ENCODE measurements at regions not wholly inside any gene's neighbourhood (a gene's known extent, or its start where the extent isn't known, plus 50 kb on each side); places are given as distances from the start of the nearest gene placed in this dataset.

DNA sequence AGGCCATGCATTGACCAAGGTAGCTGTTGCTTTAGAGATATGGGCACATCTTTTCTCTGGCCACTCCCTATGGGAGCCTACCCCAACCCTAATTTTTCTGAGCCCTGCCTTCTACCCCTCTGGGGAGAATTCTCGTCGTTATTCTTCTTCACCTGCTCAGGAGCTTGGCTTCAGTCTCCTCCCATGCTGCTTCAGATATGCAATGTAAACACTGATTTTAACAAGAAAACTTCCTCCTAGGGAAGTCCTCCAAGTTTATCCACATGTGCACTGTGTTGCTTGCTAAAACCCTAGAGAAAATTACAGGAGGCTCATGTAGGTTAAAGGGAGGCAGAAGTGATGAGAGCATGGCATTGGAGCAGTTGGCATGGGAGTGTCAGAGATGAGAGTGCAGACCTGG is 445.2 kb upstream of the MDFIC2 start:
- H3K36me3 ChIP-seq (ENCODE audit: insufficient read depth) = no peaks in the 10 kb centered on the region
- no peak overlapping the region for H3K4me2 ChIP-seq
- no peak overlapping the region for H2AFZ ChIP-seq (ENCODE audit: low read depth)
- no peaks in the 10 kb centered on the region for H4K20me1 ChIP-seq (ENCODE audit: insufficient read depth)
- no peaks in the 10 kb centered on the region for H3K4me1 ChIP-seq (ENCODE audit: low read depth, poor library complexity, severe bottlenecking)
- H3K79me2 ChIP-seq (ENCODE audit: insufficient read depth, low read depth) = no peaks in the 10 kb centered on the region
- H3K4me3 ChIP-seq (IDR thresholded peaks at IDR 0.05; ENCODE audit: insufficient read depth, low read depth, low read length) = no peak overlapping the region
- no peak overlapping the region for H3K27ac ChIP-seq
- TF ChIP-seq, protein P1, sequence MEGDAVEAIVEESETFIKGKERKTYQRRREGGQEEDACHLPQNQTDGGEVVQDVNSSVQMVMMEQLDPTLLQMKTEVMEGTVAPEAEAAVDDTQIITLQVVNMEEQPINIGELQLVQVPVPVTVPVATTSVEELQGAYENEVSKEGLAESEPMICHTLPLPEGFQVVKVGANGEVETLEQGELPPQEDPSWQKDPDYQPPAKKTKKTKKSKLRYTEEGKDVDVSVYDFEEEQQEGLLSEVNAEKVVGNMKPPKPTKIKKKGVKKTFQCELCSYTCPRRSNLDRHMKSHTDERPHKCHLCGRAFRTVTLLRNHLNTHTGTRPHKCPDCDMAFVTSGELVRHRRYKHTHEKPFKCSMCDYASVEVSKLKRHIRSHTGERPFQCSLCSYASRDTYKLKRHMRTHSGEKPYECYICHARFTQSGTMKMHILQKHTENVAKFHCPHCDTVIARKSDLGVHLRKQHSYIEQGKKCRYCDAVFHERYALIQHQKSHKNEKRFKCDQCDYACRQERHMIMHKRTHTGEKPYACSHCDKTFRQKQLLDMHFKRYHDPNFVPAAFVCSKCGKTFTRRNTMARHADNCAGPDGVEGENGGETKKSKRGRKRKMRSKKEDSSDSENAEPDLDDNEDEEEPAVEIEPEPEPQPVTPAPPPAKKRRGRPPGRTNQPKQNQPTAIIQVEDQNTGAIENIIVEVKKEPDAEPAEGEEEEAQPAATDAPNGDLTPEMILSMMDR (conservative IDR thresholded peaks at IDR 0.05; ENCODE audit: low read depth, low read length) = no peak
- no peaks in the 10 kb centered on the region for H3K27me3 ChIP-seq (ENCODE audit: insufficient read depth, low read depth)
- H3K9ac ChIP-seq = no peak overlapping the region

DNA sequence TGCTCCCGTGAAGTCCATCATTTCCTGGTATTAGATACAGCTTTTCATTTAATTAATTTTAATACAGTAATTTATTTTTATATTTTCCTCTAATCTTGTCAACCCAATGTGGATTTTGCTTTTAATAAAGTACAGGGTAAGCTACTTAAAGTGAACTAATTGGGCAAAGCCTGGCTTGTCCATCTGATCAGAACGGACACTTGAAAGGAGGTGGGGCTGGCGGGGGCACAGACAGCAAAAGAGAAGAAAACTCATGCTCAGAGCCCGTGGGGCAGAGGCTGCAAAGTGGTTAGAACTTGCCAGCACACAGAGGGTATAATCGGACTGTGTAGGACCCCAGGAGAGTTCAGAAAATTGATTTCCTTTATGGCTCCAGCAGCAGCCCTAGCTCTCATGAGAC is 443.1 kb upstream of the MDFIC2 start:
- Histone ChIP-seq H2AFZ (ENCODE audit: low read depth) (no peak overlapping the region), H3K36me3 (ENCODE audit: insufficient read depth) (no peaks in the 10 kb centered on the region), H3K4me2 (no peak overlapping the region), H3K4me1 (ENCODE audit: low read depth, poor library complexity, severe bottlenecking) (no peaks in the 10 kb centered on the region), H3K9ac (no peak overlapping the region), H3K27ac (no peak overlapping the region), H3K4me3 (IDR thresholded peaks at IDR 0.05; ENCODE audit: insufficient read depth, low read depth, low read length) (no peak overlapping the region), H3K27me3 (ENCODE audit: insufficient read depth, low read depth) (no peaks in the 10 kb centered on the region), H4K20me1 (ENCODE audit: insufficient read depth) (no peaks in the 10 kb centered on the region), H3K79me2 (ENCODE audit: insufficient read depth, low read depth) (no peaks in the 10 kb centered on the region)
- TF ChIP-seq, protein P1 (conservative IDR thresholded peaks at IDR 0.05; ENCODE audit: low read depth, low read length) = no peak

DNA sequence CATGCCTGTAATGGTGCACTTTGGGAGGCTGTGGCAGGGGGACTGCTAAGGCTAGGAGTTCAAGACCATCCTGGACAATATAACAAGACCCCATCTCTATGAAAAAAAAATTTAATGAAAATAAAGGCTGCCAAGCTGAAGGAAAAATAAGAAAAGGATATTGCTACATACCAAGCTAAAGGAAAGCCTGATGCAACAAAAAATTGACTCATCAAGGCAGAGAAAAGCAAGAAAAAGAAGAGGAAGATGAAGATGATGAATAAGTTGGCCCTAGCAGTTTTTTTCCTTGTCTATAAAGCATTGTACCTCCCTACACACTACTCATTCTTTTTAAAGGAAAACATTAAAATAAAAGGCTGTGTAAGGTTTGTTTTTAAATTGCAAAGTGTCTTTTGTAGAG is 441.9 kb upstream of the MDFIC2 start:
- Histone ChIP-seq H3K27me3 (ENCODE audit: insufficient read depth, low read depth) (no peaks in the 10 kb centered on the region), H3K9ac (no peak overlapping the region), H3K4me1 (ENCODE audit: low read depth, poor library complexity, severe bottlenecking) (no peaks in the 10 kb centered on the region), H3K36me3 (ENCODE audit: insufficient read depth) (no peaks in the 10 kb centered on the region), H2AFZ (ENCODE audit: low read depth) (no peak overlapping the region), H3K79me2 (ENCODE audit: insufficient read depth, low read depth) (no peaks in the 10 kb centered on the region), H3K27ac (no peak overlapping the region), H3K4me3 (IDR thresholded peaks at IDR 0.05; ENCODE audit: insufficient read depth, low read depth, low read length) (no peak overlapping the region), H4K20me1 (ENCODE audit: insufficient read depth) (no peaks in the 10 kb centered on the region), H3K4me2 (no peak overlapping the region)
- TF ChIP-seq, protein P1 (conservative IDR thresholded peaks at IDR 0.05; ENCODE audit: low read depth, low read length) = no peak

DNA sequence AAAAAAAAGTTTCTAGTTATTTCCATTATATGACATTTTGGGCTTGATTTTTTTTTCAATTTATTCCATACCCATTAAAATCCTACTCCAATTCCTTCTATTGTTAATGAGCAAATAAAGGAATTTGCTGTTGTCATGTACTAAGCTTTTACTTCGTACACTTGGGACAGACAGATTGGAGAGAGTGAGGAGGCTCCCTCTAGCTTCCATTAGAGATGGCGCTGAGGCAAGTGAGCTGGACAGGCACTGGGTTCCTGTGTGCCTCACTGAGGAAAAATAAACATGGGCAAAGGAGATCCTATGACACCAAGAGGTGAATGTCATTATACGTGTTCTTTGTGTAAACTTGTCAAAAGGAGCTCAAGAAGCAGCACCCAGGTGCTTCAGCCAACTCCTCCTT is 441.1 kb upstream of the MDFIC2 start:
- Histone ChIP-seq H3K36me3 (ENCODE audit: insufficient read depth) (no peaks in the 10 kb centered on the region), H3K4me1 (ENCODE audit: low read depth, poor library complexity, severe bottlenecking) (no peaks in the 10 kb centered on the region), H3K9ac (no peak overlapping the region), H3K79me2 (ENCODE audit: insufficient read depth, low read depth) (no peaks in the 10 kb centered on the region), H3K4me2 (no peak overlapping the region), H3K27ac (no peak overlapping the region), H2AFZ (ENCODE audit: low read depth) (no peak overlapping the region), H4K20me1 (ENCODE audit: insufficient read depth) (no peaks in the 10 kb centered on the region), H3K4me3 (IDR thresholded peaks at IDR 0.05; ENCODE audit: insufficient read depth, low read depth, low read length) (no peak overlapping the region), H3K27me3 (ENCODE audit: insufficient read depth, low read depth) (no peaks in the 10 kb centered on the region)
- TF ChIP-seq, protein P1 (conservative IDR thresholded peaks at IDR 0.05; ENCODE audit: low read depth, low read length) = no peak

DNA sequence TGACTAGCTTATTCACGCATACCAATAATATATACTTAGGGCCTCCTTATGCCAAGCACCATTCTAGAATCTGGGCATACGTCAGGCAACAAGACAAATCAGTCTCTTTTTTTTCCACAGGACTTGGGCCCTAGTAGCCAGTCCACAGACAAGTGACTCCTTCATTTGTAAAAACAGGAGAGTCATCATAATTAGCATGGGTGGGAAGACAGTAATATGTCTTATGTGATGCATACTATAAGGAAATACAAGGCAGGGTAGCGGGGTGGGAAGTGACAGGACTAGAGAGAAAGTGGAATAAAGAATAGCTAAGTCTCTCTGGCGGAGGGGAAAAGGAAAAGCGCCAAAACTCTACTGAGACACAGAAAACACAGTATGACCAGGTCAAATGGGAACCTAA is 439.6 kb upstream of the MDFIC2 start:
- Histone ChIP-seq H3K4me2 (no peak overlapping the region), H3K4me3 (IDR thresholded peaks at IDR 0.05; ENCODE audit: insufficient read depth, low read depth, low read length) (no peak overlapping the region), H3K79me2 (ENCODE audit: insufficient read depth, low read depth) (no peaks in the 10 kb centered on the region), H4K20me1 (ENCODE audit: insufficient read depth) (no peaks in the 10 kb centered on the region), H2AFZ (ENCODE audit: low read depth) (no peak overlapping the region), H3K36me3 (ENCODE audit: insufficient read depth) (no peaks in the 10 kb centered on the region), H3K27ac (no peak overlapping the region), H3K4me1 (ENCODE audit: low read depth, poor library complexity, severe bottlenecking) (no peaks in the 10 kb centered on the region), H3K9ac (no peak overlapping the region), H3K27me3 (ENCODE audit: insufficient read depth, low read depth) (no peaks in the 10 kb centered on the region)
- TF ChIP-seq, protein P1 (conservative IDR thresholded peaks at IDR 0.05; ENCODE audit: low read depth, low read length) = no peak
